Hepatocyte (in vitro differentiated cells): ENCODE measurements at regions not wholly inside any gene's neighbourhood (a gene's known extent, or its start where the extent isn't known, plus 50 kb on each side); places are given as distances from the start of the nearest gene placed in this dataset.

Experiments
- DNase-seq: peaks from one replicate; pipeline ENCODE4 v3.0.0-alpha.2; 2016; ENCODE audit warnings: low spot score
- H2AFZ ChIP-seq: fragments of 200-600 bp; sonication (generic); 2 replicates; pipeline ENCODE4 v1.6.0; 2016; ENCODE audit warnings: antibody characterized with exemption, mild to moderate bottlenecking
- H3K27ac ChIP-seq: fragments of 200-600 bp; sonication (generic); 2 replicates; pipeline ENCODE4 v1.5.1; 2016; ENCODE audit warnings: mild to moderate bottlenecking
- H3K27me3 ChIP-seq: fragments of 200-600 bp; sonication (generic); 2 replicates; pipeline ENCODE4 v1.6.1; 2016
- H3K36me3 ChIP-seq: fragments of 200-600 bp; sonication (generic); replicated peaks from 2 replicates; pipeline ENCODE4 v1.5.1; 2016; ENCODE audit warnings: low read depth; ENCODE audit not compliant: insufficient read depth
- H3K4me1 ChIP-seq: fragments of 200-600 bp; sonication (generic); 2 replicates; pipeline ENCODE4 v1.5.1; 2016; ENCODE audit warnings: mild to moderate bottlenecking, moderate library complexity; ENCODE audit not compliant: insufficient read depth
- H3K4me2 ChIP-seq: fragments of 200-600 bp; sonication (generic); 2 replicates; pipeline ENCODE4 v1.6.0; 2016
- H3K4me3 ChIP-seq: fragments of 200-600 bp; sonication (generic); 2 replicates; pipeline ENCODE4 v1.5.1; 2016; ENCODE audit warnings: mild to moderate bottlenecking
- H3K79me2 ChIP-seq: fragments of 200-600 bp; sonication (generic); 2 replicates; pipeline ENCODE4 v1.6.0; 2017; ENCODE audit warnings: mild to moderate bottlenecking
- H3K9me2 ChIP-seq: fragments of 200-600 bp; sonication (generic); replicated peaks from 2 replicates; pipeline ENCODE4 v1.6.0; 2017; ENCODE audit warnings: mild to moderate bottlenecking; ENCODE audit not compliant: insufficient read depth
- H3K9me3 ChIP-seq: fragments of 200-600 bp; sonication (generic); 2 replicates; pipeline ENCODE4 v1.5.1; 2016; ENCODE audit warnings: low read depth, mild to moderate bottlenecking
- H4K20me1 ChIP-seq: fragments of 200-600 bp; sonication (generic); 2 replicates; pipeline ENCODE4 v1.6.0; 2016; ENCODE audit warnings: mild to moderate bottlenecking; ENCODE audit not compliant: insufficient read depth, poor library complexity, severe bottlenecking
- EZH2 ChIP-seq: fragments of 200-600 bp; sonication (generic); IDR thresholded peaks from 2 replicates; pipeline ENCODE4 v1.6.1; 2016; ENCODE audit warnings: antibody characterized with exemption, mild to moderate bottlenecking, borderline replicate concordance
- EZH2phosphoT487 ChIP-seq: fragments of 200-600 bp; sonication (generic); IDR thresholded peaks from one replicate; pipeline ENCODE4 v1.6.1; 2018; ENCODE audit warnings: antibody characterized with exemption, mild to moderate bottlenecking, low read depth, moderate library complexity; ENCODE audit not compliant: unreplicated experiment, severe bottlenecking
- WGBS: methylation state at CpG from one replicate; pipeline ENCODE4 v1.1.6; 2016; ENCODE audit warnings: low lambda C conversion rate; ENCODE audit errors: missing lambda C conversion rate; 5-methylcytosine and 5-hydroxymethylcytosine counted together
- TF ChIP-seq, protein P1 (sequence below): fragments of 200-600 bp; sonication (generic); IDR thresholded peaks from 2 replicates; pipeline ENCODE4 v1.5.1; 2016; ENCODE audit warnings: antibody characterized with exemption, mild to moderate bottlenecking; ENCODE audit not compliant: poor library complexity

DNA sequence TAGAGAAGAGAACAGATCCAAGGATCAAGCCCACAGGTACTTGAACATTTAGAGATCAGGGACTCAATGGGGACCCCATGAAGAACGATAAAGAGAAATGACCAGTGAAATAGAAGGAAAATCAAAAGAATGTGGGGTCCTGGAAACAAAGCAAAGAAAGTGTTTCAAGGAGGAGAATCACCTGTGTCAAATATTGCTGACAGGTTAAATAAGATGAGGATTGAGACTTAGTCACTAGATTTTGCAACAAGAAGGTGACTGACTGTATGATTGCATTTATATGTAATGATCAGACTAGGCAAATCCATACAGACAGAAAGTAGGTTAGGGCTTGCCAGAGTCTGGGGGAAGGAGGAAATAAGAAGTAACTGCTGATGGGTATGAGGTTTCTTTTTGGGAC, 254.9 kb upstream of the NPY start:
- 97% methylated on average over 1 of the region's 1 CpG for WGBS
- no peaks in the 10 kb centered on the region for H3K9me2 ChIP-seq
- H4K20me1 ChIP-seq, result no peaks in the 10 kb centered on the region
- no peak for TF ChIP-seq EZH2
- TF ChIP-seq EZH2phosphoT487, result no peak
- no peaks in the 10 kb centered on the region for H3K9me3 ChIP-seq
- DNase-seq, result no peak
- H3K27me3 ChIP-seq, result no peaks in the 10 kb centered on the region
- H3K79me2 ChIP-seq, result no peaks in the 10 kb centered on the region
- no peaks in the 10 kb centered on the region for H3K4me1 ChIP-seq
- no peak overlapping the region for H3K27ac ChIP-seq
- no peaks in the 10 kb centered on the region for H3K36me3 ChIP-seq
- H2AFZ ChIP-seq, result no peak overlapping the region
- H3K4me3 ChIP-seq, result no peak overlapping the region
- no peak overlapping the region for H3K4me2 ChIP-seq

DNA sequence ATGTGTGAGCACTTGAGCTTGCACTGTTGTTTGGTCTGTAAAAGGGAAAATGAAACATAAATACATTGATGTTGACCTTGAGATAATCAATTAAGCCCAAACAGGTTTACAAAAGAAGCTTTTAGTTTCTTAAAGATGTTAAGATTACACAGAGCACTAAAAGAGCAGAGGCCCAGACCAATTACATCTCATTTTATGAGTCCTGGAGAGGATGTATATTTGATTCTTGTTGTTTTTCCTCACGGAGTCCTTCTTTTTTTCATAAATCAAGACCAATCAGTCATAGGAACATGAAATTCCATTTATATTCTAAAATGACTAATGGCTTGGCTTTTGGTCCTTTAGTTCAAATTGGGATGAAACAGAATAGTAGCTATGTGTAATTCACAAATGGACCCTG, 249.7 kb upstream of the NPY start:
- WGBS, result 55% methylated on average over 1 of the region's 1 CpG
- Histone ChIP-seq H2AFZ (no peak overlapping the region), H3K36me3 (no peaks in the 10 kb centered on the region), H3K27me3 (no peaks in the 10 kb centered on the region), H4K20me1 (no peaks in the 10 kb centered on the region), H3K9me2 (no peaks in the 10 kb centered on the region), H3K27ac (no peak overlapping the region), H3K9me3 (no peaks in the 10 kb centered on the region), H3K4me2 (no peak overlapping the region), H3K79me2 (no peaks in the 10 kb centered on the region), H3K4me3 (no peak overlapping the region), H3K4me1 (no peaks in the 10 kb centered on the region)
- DNase-seq, result no peak
- TF ChIP-seq EZH2 (no peak), EZH2phosphoT487 (no peak)
- TF ChIP-seq, protein P1, sequence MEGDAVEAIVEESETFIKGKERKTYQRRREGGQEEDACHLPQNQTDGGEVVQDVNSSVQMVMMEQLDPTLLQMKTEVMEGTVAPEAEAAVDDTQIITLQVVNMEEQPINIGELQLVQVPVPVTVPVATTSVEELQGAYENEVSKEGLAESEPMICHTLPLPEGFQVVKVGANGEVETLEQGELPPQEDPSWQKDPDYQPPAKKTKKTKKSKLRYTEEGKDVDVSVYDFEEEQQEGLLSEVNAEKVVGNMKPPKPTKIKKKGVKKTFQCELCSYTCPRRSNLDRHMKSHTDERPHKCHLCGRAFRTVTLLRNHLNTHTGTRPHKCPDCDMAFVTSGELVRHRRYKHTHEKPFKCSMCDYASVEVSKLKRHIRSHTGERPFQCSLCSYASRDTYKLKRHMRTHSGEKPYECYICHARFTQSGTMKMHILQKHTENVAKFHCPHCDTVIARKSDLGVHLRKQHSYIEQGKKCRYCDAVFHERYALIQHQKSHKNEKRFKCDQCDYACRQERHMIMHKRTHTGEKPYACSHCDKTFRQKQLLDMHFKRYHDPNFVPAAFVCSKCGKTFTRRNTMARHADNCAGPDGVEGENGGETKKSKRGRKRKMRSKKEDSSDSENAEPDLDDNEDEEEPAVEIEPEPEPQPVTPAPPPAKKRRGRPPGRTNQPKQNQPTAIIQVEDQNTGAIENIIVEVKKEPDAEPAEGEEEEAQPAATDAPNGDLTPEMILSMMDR, result no peak

DNA sequence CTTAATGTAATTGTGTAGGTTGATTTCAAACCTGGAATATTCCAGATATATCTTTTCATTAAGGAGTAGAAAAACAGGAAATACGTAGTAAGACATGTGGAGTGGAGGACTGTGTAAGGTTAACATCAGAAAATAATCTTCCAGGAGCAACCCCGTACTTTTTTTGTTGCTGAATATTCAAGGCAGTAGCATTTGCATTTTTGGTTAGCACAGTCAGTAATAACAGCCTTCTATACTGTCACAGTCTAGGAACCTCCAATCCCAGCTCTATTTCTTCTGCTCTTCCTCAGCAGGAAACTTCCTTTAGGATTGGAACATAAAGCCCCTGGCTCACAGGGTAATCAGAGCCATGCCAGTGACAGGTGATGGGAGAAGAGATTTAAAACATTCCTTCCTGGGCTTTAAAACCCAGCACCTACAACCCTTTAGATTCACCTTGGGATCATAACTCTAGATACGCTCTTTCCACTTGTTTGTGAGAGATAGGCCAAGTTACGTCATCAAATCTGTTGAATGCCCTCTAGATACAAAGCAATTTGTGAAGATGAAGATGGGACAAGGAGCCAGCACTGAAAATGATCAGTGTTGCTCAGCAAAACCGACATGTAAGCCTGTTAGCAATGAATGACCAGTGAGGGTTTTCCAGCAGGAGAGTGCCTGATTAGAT, 248.5 kb upstream of the NPY start:
- H3K4me2 ChIP-seq, result no peak overlapping the region
- no peak overlapping the region for H3K27ac ChIP-seq
- no peak for DNase-seq
- no peak overlapping the region for H2AFZ ChIP-seq
- no peaks in the 10 kb centered on the region for H3K9me3 ChIP-seq
- no peaks in the 10 kb centered on the region for H3K79me2 ChIP-seq
- no peak overlapping the region for H3K4me3 ChIP-seq
- no peaks in the 10 kb centered on the region for H3K36me3 ChIP-seq
- no peaks in the 10 kb centered on the region for H3K4me1 ChIP-seq
- TF ChIP-seq EZH2, result no peak
- no peak for TF ChIP-seq EZH2phosphoT487
- TF ChIP-seq, protein P1, result no peak
- WGBS, result 85% methylated on average over 5 of the region's 5 CpGs
- no peaks in the 10 kb centered on the region for H3K9me2 ChIP-seq
- no peaks in the 10 kb centered on the region for H3K27me3 ChIP-seq
- H4K20me1 ChIP-seq, result no peaks in the 10 kb centered on the region

DNA sequence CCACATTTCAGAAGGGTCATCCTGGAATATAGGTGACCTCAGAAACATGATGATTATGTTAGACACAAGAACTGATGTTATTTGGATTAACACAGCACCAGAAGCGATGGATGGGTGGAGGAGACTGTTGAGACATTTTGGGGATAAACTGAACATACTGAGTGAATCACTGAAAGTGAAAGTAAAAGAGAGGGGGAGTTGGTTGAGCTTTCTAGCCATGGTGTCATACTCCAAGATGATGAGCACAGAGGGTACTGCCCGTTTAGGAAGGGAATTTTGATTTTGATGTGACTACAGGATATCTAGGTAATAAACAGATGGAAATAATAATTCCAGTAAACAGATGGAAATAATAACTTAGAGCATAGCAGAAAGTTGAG, 248.0 kb upstream of the NPY start:
- no peaks in the 10 kb centered on the region for H4K20me1 ChIP-seq
- no peak for TF ChIP-seq EZH2
- TF ChIP-seq, protein P1, result no peak
- no peak for TF ChIP-seq EZH2phosphoT487
- no peak overlapping the region for H3K4me3 ChIP-seq
- no peaks in the 10 kb centered on the region for H3K9me2 ChIP-seq
- H3K4me1 ChIP-seq, result no peaks in the 10 kb centered on the region
- H3K27me3 ChIP-seq, result no peaks in the 10 kb centered on the region
- DNase-seq, result no peak
- no peak overlapping the region for H3K27ac ChIP-seq
- 90% methylated on average over 2 of the region's 2 CpGs for WGBS
- no peak overlapping the region for H3K4me2 ChIP-seq
- H3K9me3 ChIP-seq, result no peaks in the 10 kb centered on the region
- H3K36me3 ChIP-seq, result no peaks in the 10 kb centered on the region
- no peak overlapping the region for H2AFZ ChIP-seq
- no peaks in the 10 kb centered on the region for H3K79me2 ChIP-seq
